GM12892 (cell line): ENCODE measurements at regions not wholly inside any gene's neighbourhood (a gene's known extent, or its start where the extent isn't known, plus 50 kb on each side); places are given as distances from the start of the nearest gene placed in this dataset.

Source experiments
- POLR2A ChIP-seq: IDR thresholded peaks from 2 replicates; pipeline ENCODE4 v1.6.1; 2011; ENCODE audit warnings: low read depth, low read length, control low read depth
- POLR2AphosphoS5 ChIP-seq: IDR thresholded peaks from 2 replicates; pipeline ENCODE4 v1.6.1; 2011; ENCODE audit warnings: low read depth, low read length, control low read depth
- TAF1 ChIP-seq: IDR thresholded peaks from 2 replicates; pipeline ENCODE4 v1.6.1; 2011; ENCODE audit warnings: low read depth, mild to moderate bottlenecking, control low read depth, low read length, borderline replicate concordance

DNA sequence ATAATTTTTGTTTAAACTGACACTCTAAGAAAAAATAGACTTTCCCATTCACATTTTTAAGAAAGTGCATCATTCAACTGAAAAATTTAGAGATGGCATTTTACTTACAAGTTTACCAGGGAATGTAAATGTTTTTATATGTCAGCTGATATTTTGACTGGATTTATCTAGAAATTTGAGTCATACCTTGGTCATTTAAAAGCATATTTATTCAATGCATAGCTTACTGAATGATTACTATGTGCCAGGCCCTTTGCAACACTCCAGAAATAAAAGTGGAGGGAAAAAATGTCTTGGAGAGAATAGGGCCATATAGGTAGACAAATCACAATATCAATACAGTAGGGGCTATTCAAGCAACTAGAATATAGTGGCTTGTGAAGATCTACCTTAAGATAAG lies 98.4 kb upstream of the FAM3C start:
- TF ChIP-seq POLR2A (no peak), TAF1 (no peak), POLR2AphosphoS5 (no peak)
